ENCODE measurements at regions not wholly inside any gene's neighbourhood (a gene's known extent, or its start where the extent isn't known, plus 50 kb on each side); places are given as distances from the start of the nearest gene placed in this dataset.

- H3K36me3 ChIP-seq (ENCODE audit: control insufficient read depth in 3 of 3, insufficient read depth in 3 of 3, low read length in 3 of 3): no peaks in the 10 kb centered on the region
- H3K4me1 ChIP-seq (ENCODE audit: control insufficient read depth in 3 of 3, insufficient read depth in 3 of 3, low read length in 3 of 3): peaks cover 0 to 3% (median 3%) of the 10 kb centered on the region in 3 donors
- H3K4me3 ChIP-seq (ENCODE audit: low read length in 3 of 3): no peak overlapping the region
- H3K9me3 ChIP-seq (ENCODE audit: control insufficient read depth in 3 of 3, low read length in 3 of 3): peaks cover 0 to 5% (median 2%) of the 10 kb centered on the region in 3 donors
- peaks cover 0 to 4% (median 0%) of the 10 kb centered on the region in 3 donors for H3K27me3 ChIP-seq (ENCODE audit: control insufficient read depth in 3 of 3, insufficient read depth in 3 of 3, low read length in 3 of 3)
- no peak overlapping the region for H3K27ac ChIP-seq (ENCODE audit: low read depth, low read length)
- H3K9ac ChIP-seq (ENCODE audit: low read depth in 1 of 3, low read length in 3 of 3): no peak overlapping the region
Measured at GRCh38 chr11:69400771-69401590, 80.5 kb upstream of the LINC01488 start.

- Histone ChIP-seq H3K27ac (ENCODE audit: low read depth, low read length) (no peak overlapping the region), H3K4me1 (ENCODE audit: control insufficient read depth in 3 of 3, insufficient read depth in 3 of 3, low read length in 3 of 3) (peaks cover 0 to 3% (median 3%) of the 10 kb centered on the region in 3 donors), H3K36me3 (ENCODE audit: control insufficient read depth in 3 of 3, insufficient read depth in 3 of 3, low read length in 3 of 3) (no peaks in the 10 kb centered on the region), H3K9me3 (ENCODE audit: control insufficient read depth in 3 of 3, low read length in 3 of 3) (peaks cover 0 to 5% (median 2%) of the 10 kb centered on the region in 3 donors), H3K4me3 (ENCODE audit: low read length in 3 of 3) (no peak overlapping the region), H3K9ac (ENCODE audit: low read depth in 1 of 3, low read length in 3 of 3) (no peak overlapping the region), H3K27me3 (ENCODE audit: control insufficient read depth in 3 of 3, insufficient read depth in 3 of 3, low read length in 3 of 3) (peaks cover 0 to 4% (median 0%) of the 10 kb centered on the region in 3 donors)
Measured at GRCh38 chr11:69401715-69402114, 79.7 kb upstream of the LINC01488 start.

- H3K9ac ChIP-seq (ENCODE audit: low read depth in 1 of 3, low read length in 3 of 3): no peak overlapping the region
- H3K9me3 ChIP-seq (ENCODE audit: control insufficient read depth in 3 of 3, low read length in 3 of 3): peaks cover 0 to 5% (median 2%) of the 10 kb centered on the region in 3 donors
- H3K27me3 ChIP-seq (ENCODE audit: control insufficient read depth in 3 of 3, insufficient read depth in 3 of 3, low read length in 3 of 3): peaks cover 0 to 4% (median 0%) of the 10 kb centered on the region in 3 donors
- peaks cover 0 to 3% (median 3%) of the 10 kb centered on the region in 3 donors for H3K4me1 ChIP-seq (ENCODE audit: control insufficient read depth in 3 of 3, insufficient read depth in 3 of 3, low read length in 3 of 3)
- H3K27ac ChIP-seq (ENCODE audit: low read depth, low read length): no peak overlapping the region
- H3K36me3 ChIP-seq (ENCODE audit: control insufficient read depth in 3 of 3, insufficient read depth in 3 of 3, low read length in 3 of 3): no peaks in the 10 kb centered on the region
- H3K4me3 ChIP-seq (ENCODE audit: low read length in 3 of 3): no peak overlapping the region
Measured at GRCh38 chr11:69402251-69402887, 79.1 kb upstream of the LINC01488 start.

- no peak overlapping the region for H3K27ac ChIP-seq (ENCODE audit: low read depth, low read length)
Measured at GRCh38 chr11:69403556-69404215, 77.8 kb upstream of the LINC01488 start.

GRCh38 chr11:69406060-69406459, 75.4 kb upstream of the LINC01488 start:
- no peaks in the 10 kb centered on the region for H3K36me3 ChIP-seq (ENCODE audit: control insufficient read depth in 3 of 3, insufficient read depth in 3 of 3, low read length in 3 of 3)
- no peak overlapping the region for H3K27ac ChIP-seq (ENCODE audit: low read depth, low read length)
- H3K9me3 ChIP-seq (ENCODE audit: control insufficient read depth in 3 of 3, low read length in 3 of 3): peaks cover 0 to 5% (median 0%) of the 10 kb centered on the region in 3 donors
- no peak overlapping the region for H3K9ac ChIP-seq (ENCODE audit: low read depth in 1 of 3, low read length in 3 of 3)
- no peaks in the 10 kb centered on the region for H3K4me1 ChIP-seq (ENCODE audit: control insufficient read depth in 3 of 3, insufficient read depth in 3 of 3, low read length in 3 of 3)
- no peak overlapping the region for H3K4me3 ChIP-seq (ENCODE audit: low read length in 3 of 3)
- H3K27me3 ChIP-seq (ENCODE audit: control insufficient read depth in 3 of 3, insufficient read depth in 3 of 3, low read length in 3 of 3): peaks cover 0 to 5% (median 0%) of the 10 kb centered on the region in 3 donors

More at GRCh38 chr11:69403556-69404215, 77.8 kb upstream of the LINC01488 start:
- Histone ChIP-seq H3K4me3 (ENCODE audit: low read length in 3 of 3) (no peak overlapping the region), H3K9me3 (ENCODE audit: control insufficient read depth in 3 of 3, low read length in 3 of 3) (peaks cover 0 to 5% (median 2%) of the 10 kb centered on the region in 3 donors), H3K27me3 (ENCODE audit: control insufficient read depth in 3 of 3, insufficient read depth in 3 of 3, low read length in 3 of 3) (peaks cover 0 to 4% (median 0%) of the 10 kb centered on the region in 3 donors), H3K4me1 (ENCODE audit: control insufficient read depth in 3 of 3, insufficient read depth in 3 of 3, low read length in 3 of 3) (peaks cover 0 to 3% (median 3%) of the 10 kb centered on the region in 3 donors), H3K36me3 (ENCODE audit: control insufficient read depth in 3 of 3, insufficient read depth in 3 of 3, low read length in 3 of 3) (no peaks in the 10 kb centered on the region), H3K9ac (ENCODE audit: low read depth in 1 of 3, low read length in 3 of 3) (no peak overlapping the region)

- Histone ChIP-seq H3K27me3 (ENCODE audit: control insufficient read depth in 3 of 3, insufficient read depth in 3 of 3, low read length in 3 of 3) (peaks cover 0 to 8% (median 3%) of the 10 kb centered on the region in 3 donors), H3K4me3 (ENCODE audit: low read length in 3 of 3) (no peak overlapping the region), H3K27ac (ENCODE audit: low read depth, low read length) (no peak overlapping the region), H3K9me3 (ENCODE audit: control insufficient read depth in 3 of 3, low read length in 3 of 3) (no peaks in the 10 kb centered on the region), H3K4me1 (ENCODE audit: control insufficient read depth in 3 of 3, insufficient read depth in 3 of 3, low read length in 3 of 3) (peaks cover under 1 to 8% (median 5%) of the 10 kb centered on the region in 3 donors), H3K36me3 (ENCODE audit: control insufficient read depth in 3 of 3, insufficient read depth in 3 of 3, low read length in 3 of 3) (no peaks in the 10 kb centered on the region), H3K9ac (ENCODE audit: low read depth in 1 of 3, low read length in 3 of 3) (no peak overlapping the region)
Measured at GRCh38 chr11:69409812-69410645, 71.4 kb upstream of the LINC01488 start.

- no peaks in the 10 kb centered on the region for H3K36me3 ChIP-seq (ENCODE audit: control insufficient read depth in 3 of 3, insufficient read depth in 3 of 3, low read length in 3 of 3)
- peaks cover 8 to 21% (median 14%) of the 10 kb centered on the region in 3 donors for H3K4me1 ChIP-seq (ENCODE audit: control insufficient read depth in 3 of 3, insufficient read depth in 3 of 3, low read length in 3 of 3)
- H3K27ac ChIP-seq (ENCODE audit: low read depth, low read length): no peak overlapping the region
- H3K27me3 ChIP-seq (ENCODE audit: control insufficient read depth in 3 of 3, insufficient read depth in 3 of 3, low read length in 3 of 3): peaks cover 0 to 8% (median 3%) of the 10 kb centered on the region in 3 donors
- no peaks in the 10 kb centered on the region for H3K9me3 ChIP-seq (ENCODE audit: control insufficient read depth in 3 of 3, low read length in 3 of 3)
- no peak overlapping the region for H3K4me3 ChIP-seq (ENCODE audit: low read length in 3 of 3)
- no peak overlapping the region for H3K9ac ChIP-seq (ENCODE audit: low read depth in 1 of 3, low read length in 3 of 3)
Measured at GRCh38 chr11:69411257-69411924, 70.1 kb upstream of the LINC01488 start.

- Histone ChIP-seq H3K4me1 (ENCODE audit: control insufficient read depth in 3 of 3, insufficient read depth in 3 of 3, low read length in 3 of 3) (peaks cover 9 to 30% (median 19%) of the 10 kb centered on the region in 3 donors), H3K4me3 (ENCODE audit: low read length in 3 of 3) (no peak overlapping the region), H3K27me3 (ENCODE audit: control insufficient read depth in 3 of 3, insufficient read depth in 3 of 3, low read length in 3 of 3) (peaks cover 0 to 10% (median 3%) of the 10 kb centered on the region in 3 donors), H3K9ac (ENCODE audit: low read depth in 1 of 3, low read length in 3 of 3) (no peak overlapping the region), H3K9me3 (ENCODE audit: control insufficient read depth in 3 of 3, low read length in 3 of 3) (no peaks in the 10 kb centered on the region), H3K36me3 (ENCODE audit: control insufficient read depth in 3 of 3, insufficient read depth in 3 of 3, low read length in 3 of 3) (no peaks in the 10 kb centered on the region), H3K27ac (ENCODE audit: low read depth, low read length) (no peak overlapping the region)
Measured at GRCh38 chr11:69413015-69413801, 68.3 kb upstream of the LINC01488 start.
